GM18858 (cell line): ENCODE measurements at regions not wholly inside any gene's neighbourhood (a gene's known extent, or its start where the extent isn't known, plus 50 kb on each side); places are given as distances from the start of the nearest gene placed in this dataset.

Experiments used
- ATAC-seq: cut with Tn5 transposase; IDR thresholded peaks from one replicate; pipeline ENCODE4 v1.9.1; 2021; ENCODE audit not compliant: unreplicated experiment

DNA sequence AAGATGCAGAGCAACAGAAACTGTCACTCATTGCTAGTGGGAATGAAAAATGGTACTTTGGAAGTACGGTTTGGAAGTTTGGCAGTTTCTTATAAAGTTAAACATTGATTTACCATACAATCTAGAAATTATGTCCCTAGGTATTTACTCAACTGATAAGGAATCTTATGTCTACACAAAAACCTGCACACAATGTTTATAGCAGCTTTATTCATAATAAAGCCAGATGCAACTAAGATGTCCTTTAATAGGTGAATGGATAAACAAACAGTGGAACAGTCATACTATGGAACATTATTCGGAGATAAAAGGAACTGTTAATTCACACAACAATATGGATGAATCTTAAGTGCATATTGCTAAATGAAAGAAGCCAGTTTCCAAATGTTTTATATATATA, 96.2 kb upstream of the SIRPA start:
- ATAC-seq = no peak

GRCh38 chr20:1793821-1794220, 101.4 kb upstream of the SIRPA start:
- ATAC-seq = no peak

GRCh38 chr20:1792274-1792673, 102.9 kb upstream of the SIRPA start:
- ATAC-seq = no peak

DNA sequence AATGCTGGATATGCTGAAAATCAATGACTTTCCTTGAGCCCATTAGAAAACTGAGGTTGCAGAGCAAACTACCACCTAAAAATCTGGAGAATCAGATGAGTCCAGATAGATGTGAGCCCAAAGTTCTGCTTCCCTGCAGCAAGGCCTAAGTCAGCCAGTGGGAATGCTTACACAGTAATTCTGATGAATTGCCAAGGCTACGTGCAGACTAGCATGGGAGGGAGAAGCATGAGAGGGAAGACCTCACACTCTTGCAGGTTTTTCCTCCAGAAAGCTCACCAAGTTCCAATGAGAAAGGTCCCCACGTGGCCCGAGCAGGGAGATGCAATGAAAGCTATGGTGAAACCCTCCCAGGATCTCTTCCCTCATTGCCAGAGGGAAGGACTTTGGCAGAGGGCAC, 104.8 kb upstream of the SIRPA start:
- no peak for ATAC-seq

DNA sequence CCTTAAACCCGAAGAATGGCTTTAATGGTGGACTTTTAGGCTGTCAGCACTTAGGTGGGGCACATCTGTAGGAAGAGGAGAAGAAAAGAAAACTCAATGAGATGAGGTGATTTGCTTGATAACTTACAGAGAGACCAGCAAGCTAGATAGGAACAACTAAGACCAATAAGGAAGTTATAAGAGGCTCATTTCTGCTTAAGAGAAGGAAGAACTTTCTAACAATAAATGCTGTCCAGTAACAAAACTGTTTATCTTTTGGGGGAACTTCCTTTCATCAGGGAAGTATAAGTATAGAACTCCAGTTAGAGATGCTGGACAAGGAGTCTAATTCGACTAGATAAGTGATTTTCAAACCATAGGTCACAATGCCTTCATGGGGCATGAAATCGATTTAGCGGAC, 107.2 kb upstream of the SIRPA start:
- ATAC-seq = no peak

DNA sequence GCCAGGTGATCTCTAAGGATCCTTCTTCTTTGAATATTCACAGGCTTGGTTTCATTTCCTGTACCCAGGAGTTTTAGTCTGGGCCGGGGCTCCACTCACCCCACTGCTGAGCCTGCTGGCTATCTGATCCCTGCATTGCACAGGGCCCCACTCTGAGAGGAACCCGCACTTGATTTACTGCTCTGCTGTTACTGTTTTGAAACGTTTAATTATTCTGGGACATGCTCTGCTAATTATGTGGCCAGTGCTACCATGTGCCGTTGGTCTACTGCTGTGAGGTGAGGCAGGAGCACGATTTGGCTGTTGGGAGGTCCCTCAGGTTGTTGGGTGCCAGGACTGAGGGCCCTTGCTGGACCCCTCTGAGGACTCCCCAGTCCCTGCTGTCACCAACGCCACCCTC, 108.7 kb upstream of the SIRPA start:
- ATAC-seq = no peak

- ATAC-seq = no peak
Observed at GRCh38 chr20:1784586-1784985, 110.6 kb upstream of the SIRPA start.

DNA sequence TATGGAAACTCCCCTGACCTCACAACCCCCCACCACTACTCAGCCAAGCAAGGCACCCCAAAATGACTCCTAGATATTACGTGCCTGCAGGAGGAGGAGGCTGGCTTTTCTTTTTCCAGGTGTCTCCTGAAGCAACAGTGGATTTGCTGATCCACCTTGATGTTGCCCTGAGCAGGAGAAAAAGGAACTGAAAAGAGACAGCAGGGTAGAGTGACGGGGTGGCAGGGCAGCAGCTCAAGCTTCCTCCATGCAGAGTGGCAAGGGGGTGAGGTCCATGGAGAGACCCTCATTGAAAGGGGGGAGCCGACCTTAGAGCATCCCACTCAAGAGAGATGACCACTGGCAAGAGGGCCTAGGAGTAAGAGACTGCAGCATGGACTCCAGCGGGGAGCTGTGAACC, 112.0 kb upstream of the SIRPA start:
- ATAC-seq = no peak

DNA sequence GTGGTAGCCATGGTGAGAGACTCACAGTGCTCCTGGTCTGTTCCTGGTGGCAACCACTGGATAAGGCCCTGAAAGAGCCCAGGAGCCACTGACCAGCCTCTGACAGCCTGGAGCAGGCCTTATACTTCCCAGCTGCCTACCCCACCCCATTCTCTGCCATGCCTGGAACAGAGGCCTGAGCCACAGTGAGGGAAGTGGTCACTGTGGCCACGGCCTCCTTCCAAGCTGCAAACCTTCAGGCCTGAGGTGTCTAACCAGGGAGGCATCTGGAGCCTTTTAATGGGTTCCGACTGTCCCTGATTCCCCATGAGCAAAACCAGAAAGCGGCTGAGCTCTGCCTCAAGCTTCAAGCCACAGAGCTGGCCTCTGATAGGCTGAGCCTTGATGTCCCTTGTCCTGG, 113.0 kb upstream of the SIRPA start:
- no peak for ATAC-seq

DNA sequence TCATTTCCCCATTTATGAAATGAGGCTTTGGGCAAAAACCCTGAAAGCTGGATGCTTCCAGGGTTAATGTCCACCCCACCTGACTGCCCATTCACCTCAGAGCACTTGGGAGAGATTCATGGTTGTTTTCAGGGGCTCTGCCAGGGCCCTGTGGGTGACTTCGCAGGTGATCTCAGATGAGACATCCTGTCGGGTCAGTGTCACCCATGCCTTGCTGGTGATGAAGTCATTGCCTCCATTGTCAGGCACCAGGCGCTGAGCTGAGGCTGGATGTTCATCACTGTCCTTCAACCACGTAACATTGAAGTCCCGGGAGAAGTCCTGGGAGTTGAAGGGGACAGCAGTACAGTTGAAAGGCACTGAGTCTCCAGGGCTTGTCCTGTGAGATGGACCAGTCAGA, 115.6 kb upstream of the SIRPA start:
- no peak for ATAC-seq

- no peak for ATAC-seq
Observed at GRCh38 chr20:1778338-1778737, 116.9 kb upstream of the SIRPA start.

GRCh38 chr20:1777476-1777820, 117.8 kb upstream of the SIRPA start:
- ATAC-seq = no peak

DNA sequence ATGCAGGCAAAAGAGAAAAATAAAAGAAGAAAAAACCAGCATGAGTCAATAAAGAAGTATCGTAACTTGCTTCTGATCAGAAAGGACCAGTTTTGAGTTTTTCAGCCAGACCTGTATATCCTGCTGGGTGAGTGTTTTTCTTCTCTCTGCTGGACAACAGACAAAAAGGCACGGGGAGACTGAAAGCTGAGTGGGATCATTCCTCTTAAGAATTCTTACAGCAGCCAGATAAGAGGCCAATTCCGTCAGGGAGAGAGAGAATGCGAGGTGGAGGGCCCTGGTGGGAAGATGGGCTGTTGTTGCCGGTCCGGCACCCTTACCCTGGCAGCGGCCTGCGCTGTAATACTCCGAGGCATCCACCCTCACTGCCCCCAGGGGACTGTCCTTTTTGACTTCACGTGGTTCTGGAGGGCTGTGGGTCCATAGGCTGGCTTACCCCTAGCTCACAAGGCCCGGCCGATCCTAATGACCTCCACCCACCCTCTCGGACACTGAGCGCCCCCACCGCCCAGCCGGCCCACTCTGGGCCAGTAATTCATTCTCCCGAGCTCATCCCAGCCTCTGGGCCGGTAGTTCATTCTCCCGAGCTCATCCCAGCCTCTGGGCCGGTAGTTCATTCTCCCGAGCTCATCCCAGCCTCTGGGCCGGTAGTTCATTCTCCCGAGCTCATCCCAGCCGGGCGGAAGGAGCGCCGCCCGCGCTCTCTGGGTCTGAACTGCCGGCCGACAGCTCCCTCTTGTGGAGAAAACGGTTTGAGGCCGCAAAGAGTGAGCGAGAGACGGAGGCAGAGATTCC, 118.3 kb upstream of the SIRPA start:
- ATAC-seq = no peak

DNA sequence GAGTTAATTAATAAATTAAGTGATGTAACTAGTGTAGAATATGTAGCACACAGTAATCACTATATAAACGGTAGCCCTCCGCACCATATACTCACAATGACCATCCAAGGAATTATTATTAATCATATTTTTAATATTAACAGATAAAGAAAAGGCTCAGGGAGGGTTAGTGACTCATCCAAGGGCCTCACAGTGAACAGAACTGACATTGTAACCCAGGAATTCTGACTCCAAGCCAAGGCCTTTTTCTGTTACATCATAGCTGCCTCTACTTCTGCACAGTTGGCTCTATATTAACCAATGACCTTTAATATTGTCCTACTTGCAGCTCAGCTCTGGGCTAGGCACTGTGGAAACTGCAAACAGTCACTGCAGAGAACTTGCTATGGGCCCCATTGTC, 117.5 kb upstream of the SIRPG start:
- ATAC-seq = no peak

- no peak for ATAC-seq
Observed at GRCh38 chr20:1774479-1774878, 116.9 kb upstream of the SIRPG start.

DNA sequence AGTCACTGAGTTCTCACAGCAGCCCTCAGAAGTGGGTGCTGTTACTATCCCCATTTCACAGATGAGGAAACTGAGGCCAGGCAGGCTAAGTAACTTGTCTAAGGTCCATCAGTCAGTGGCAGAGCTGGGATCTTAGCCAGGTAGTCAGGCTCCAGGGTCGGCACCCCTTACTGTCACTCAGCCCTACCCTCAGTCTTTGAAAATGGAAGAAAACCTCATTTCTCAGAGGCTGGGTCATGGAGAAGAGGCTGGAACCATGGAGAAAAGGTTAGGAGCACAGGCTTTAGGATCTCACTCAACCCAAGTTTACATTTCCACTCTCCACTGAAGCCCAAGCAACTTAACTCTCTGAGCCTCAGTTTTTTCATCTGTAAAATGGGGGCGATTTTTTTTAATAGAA, 116.2 kb upstream of the SIRPG start:
- ATAC-seq = no peak

- ATAC-seq = no peak
Observed at GRCh38 chr20:1769491-1769890, 111.9 kb upstream of the SIRPG start.

- no peak for ATAC-seq
Observed at GRCh38 chr20:1766731-1767130, 109.2 kb upstream of the SIRPG start.

DNA sequence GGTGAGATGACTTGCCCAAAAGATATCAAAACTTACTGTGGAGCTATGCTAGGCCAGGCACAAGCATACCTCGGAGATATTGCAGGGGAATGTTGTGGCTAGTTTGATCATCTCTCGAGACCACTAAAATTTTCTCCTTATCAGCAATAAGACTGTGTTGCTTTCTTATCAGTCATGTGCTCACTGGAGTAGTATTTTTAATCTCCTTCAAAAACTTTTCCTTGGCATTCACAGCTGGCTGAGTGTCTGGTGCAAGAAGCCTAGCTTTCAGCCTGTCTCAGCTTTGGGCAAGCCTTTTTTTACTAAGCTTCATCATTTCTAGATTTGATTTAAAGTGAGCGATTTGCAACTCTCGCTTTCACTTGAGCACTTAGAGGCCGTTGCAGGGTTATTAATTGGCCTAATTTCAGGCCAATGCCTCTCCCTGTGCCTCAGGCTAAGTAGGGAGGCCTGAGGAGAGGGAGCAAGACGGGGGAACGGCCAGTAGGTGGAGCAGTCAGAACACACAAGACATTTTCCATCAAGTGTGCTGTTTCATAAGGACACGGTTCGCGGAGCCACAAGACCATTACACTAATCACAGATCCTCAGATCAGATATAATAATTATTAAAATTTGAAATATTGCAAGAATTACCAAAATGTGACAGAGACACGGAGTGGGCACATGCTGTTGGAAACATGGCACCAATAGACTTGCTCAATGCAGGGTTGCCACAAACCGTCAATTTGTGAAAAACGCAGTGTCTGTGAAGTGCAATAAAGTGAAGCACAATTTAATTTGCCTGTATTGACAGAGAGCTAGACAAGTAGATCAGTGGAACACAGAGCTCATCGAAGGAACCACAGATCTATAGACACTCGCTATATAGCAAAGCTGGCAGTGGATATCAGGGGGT, 106.8 kb upstream of the SIRPG start:
- ATAC-seq = no peak

DNA sequence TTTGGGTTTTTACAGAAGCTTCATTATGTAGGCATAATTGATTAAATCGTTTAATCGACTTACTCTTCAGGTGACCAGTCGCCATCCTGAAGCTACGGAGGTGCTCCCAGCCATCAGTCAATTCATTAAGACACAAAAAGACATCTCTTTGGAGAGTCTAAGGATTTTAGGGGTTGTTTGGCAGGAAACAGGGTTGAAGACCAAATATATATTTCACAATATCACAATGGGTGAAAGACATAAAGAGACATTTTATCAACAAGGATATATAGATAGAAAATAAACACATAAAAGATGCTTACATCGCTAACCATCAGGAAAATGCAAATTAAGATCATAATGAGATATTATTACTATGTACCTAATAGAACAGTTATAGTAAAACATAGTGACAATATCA, 104.0 kb upstream of the SIRPG start:
- ATAC-seq = no peak

DNA sequence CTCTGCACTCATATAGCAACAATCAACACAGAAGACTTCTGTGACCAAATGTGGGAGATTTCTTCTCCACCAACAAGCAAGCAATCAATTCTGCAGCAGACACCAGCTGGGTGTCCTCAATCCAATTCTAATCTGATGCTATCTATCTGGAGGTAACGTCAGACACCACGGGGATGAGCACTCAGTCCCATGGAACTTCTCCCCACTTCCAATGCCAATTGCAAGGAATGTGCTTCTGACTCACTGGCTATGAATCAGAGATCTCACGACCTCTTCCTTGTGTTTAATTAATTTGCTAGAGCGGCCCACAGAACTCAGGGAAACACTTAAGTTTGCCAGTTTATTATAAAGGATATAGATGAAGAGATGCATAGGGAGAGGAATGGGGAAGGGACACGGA, 103.5 kb upstream of the SIRPG start:
- ATAC-seq = no peak

DNA sequence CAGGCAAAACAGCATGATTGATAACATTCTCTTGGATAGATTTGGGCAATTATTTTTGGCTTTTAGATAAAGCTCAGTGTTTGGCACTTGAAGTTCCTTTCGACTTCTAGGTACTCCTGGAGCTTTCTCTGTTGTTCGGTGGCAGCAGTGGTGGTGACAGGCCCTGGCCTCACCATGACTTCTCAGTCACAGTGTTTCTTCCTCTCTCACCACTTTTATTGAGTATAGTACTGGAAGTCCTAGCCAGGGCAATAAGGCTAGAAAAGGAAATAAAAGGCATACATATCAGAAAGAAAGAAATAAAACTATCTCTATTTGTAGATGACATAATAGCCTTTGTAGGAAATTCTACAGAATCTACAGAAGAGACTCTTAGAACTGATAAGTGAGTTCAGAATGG, 101.2 kb upstream of the SIRPG start:
- ATAC-seq = no peak
